ENCODE measurements at regions not wholly inside any gene's neighbourhood (a gene's known extent, or its start where the extent isn't known, plus 50 kb on each side); places are given as distances from the start of the nearest gene placed in this dataset.

DNA sequence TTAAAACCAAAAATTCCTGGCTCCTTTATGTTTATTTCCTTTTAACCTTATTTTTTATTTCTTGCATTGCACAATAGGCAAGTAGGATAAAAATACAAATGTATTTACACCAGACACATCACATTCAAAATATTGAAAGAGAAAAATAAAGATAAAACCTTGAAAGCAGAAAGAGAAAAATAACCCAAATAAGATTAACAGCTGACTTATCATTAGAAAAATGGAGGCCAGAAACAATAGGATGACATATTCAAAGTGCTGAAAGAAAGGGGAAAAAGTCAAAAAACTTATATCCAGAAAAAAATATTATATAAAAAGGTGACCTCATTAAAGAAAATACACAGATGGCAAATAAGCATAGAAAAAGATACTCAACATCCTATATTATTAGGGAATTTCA, 459.4 kb downstream of the NUF2 start:
- TF ChIP-seq, protein P1, sequence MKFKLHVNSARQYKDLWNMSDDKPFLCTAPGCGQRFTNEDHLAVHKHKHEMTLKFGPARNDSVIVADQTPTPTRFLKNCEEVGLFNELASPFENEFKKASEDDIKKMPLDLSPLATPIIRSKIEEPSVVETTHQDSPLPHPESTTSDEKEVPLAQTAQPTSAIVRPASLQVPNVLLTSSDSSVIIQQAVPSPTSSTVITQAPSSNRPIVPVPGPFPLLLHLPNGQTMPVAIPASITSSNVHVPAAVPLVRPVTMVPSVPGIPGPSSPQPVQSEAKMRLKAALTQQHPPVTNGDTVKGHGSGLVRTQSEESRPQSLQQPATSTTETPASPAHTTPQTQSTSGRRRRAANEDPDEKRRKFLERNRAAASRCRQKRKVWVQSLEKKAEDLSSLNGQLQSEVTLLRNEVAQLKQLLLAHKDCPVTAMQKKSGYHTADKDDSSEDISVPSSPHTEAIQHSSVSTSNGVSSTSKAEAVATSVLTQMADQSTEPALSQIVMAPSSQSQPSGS (tag by site-specific recombination; IDR thresholded peaks at IDR 0.05; ENCODE audit: low read depth): peak; percentile 33; the same call in 1 of the 2 replicates
- TF ChIP-seq ZNF521 (tag by site-specific recombination; IDR thresholded peaks at IDR 0.05): no peak
- no peak for TF ChIP-seq ZBTB8A (tag by site-specific recombination; IDR thresholded peaks at IDR 0.05)
- TF ChIP-seq, protein P2, sequence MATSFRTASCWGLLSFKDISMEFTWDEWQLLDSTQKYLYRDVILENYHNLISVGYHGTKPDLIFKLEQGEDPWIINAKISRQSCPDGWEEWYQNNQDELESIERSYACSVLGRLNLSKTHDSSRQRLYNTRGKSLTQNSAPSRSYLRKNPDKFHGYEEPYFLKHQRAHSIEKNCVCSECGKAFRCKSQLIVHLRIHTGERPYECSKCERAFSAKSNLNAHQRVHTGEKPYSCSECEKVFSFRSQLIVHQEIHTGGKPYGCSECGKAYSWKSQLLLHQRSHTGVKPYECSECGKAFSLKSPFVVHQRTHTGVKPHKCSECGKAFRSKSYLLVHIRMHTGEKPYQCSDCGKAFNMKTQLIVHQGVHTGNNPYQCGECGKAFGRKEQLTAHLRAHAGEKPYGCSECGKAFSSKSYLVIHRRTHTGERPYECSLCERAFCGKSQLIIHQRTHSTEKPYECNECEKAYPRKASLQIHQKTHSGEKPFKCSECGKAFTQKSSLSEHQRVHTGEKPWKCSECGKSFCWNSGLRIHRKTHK (tag by site-specific recombination; IDR thresholded peaks at IDR 0.05): no peak
- TF ChIP-seq SCRT1 (tag by site-specific recombination; IDR thresholded peaks at IDR 0.05; ENCODE audit: borderline replicate concordance): no peak
- TF ChIP-seq ZNF558 (tag by site-specific recombination; IDR thresholded peaks at IDR 0.05): no peak
- no peak for TF ChIP-seq FEZF1 (tag by site-specific recombination; IDR thresholded peaks at IDR 0.05)
- TF ChIP-seq ZBTB1 (tag by site-specific recombination; IDR thresholded peaks at IDR 0.05): no peak
- no peak overlapping the region for H3K4me3 ChIP-seq (ENCODE audit: low read depth, low read length)
- H3K27ac ChIP-seq (ENCODE audit: extremely low read depth, low read depth, low read length): no peak overlapping the region
- H3K4me1 ChIP-seq (ENCODE audit: control insufficient read depth, insufficient read depth, low read length): no peaks in the 10 kb centered on the region
- ChIA-PET POLR2A (no interaction called here), CTCF (no interaction called here)
- H3K9me3 ChIP-seq (ENCODE audit: control insufficient read depth, insufficient read depth, low read depth, low read length): no peaks in the 10 kb centered on the region
- H3K36me3 ChIP-seq (ENCODE audit: control insufficient read depth in 2 of 2, insufficient read depth in 1 of 2, low read length in 2 of 2): no peaks in the 10 kb centered on the region

DNA sequence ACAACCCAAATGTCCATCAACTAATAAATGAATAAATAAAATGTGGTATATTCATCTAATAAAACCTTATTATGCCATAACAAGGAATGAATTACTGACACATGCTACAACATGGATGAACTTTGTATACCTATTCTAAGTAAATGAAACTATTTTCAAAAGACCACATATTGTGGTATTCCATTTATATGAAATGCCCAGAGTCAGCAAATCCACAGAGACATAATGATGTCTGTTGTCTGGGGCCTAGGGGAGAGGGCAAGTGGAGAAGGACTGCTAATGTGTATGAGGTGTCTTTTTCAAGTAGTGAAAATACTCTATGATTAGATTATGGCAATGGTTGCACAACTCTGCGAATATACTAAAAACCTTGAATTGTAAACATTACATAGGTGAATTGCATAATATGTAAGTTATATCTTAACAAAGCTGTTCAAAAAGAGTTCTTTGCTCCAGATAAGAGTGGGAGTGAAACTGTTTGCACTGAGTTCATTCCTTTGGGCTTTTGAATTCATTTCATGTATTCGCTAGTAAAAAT, 464.2 kb downstream of the NUF2 start:
- Histone ChIP-seq H3K9me3 (ENCODE audit: control insufficient read depth, insufficient read depth, low read depth, low read length) (no peaks in the 10 kb centered on the region), H3K4me3 (ENCODE audit: low read depth, low read length) (no peak overlapping the region), H3K36me3 (ENCODE audit: control insufficient read depth in 2 of 2, insufficient read depth in 1 of 2, low read length in 2 of 2) (no peaks in the 10 kb centered on the region), H3K27ac (ENCODE audit: extremely low read depth, low read depth, low read length) (no peak overlapping the region), H3K4me1 (ENCODE audit: control insufficient read depth, insufficient read depth, low read length) (no peaks in the 10 kb centered on the region)
- TF ChIP-seq, protein P2 (tag by site-specific recombination; IDR thresholded peaks at IDR 0.05): no peak
- TF ChIP-seq, protein P3, sequence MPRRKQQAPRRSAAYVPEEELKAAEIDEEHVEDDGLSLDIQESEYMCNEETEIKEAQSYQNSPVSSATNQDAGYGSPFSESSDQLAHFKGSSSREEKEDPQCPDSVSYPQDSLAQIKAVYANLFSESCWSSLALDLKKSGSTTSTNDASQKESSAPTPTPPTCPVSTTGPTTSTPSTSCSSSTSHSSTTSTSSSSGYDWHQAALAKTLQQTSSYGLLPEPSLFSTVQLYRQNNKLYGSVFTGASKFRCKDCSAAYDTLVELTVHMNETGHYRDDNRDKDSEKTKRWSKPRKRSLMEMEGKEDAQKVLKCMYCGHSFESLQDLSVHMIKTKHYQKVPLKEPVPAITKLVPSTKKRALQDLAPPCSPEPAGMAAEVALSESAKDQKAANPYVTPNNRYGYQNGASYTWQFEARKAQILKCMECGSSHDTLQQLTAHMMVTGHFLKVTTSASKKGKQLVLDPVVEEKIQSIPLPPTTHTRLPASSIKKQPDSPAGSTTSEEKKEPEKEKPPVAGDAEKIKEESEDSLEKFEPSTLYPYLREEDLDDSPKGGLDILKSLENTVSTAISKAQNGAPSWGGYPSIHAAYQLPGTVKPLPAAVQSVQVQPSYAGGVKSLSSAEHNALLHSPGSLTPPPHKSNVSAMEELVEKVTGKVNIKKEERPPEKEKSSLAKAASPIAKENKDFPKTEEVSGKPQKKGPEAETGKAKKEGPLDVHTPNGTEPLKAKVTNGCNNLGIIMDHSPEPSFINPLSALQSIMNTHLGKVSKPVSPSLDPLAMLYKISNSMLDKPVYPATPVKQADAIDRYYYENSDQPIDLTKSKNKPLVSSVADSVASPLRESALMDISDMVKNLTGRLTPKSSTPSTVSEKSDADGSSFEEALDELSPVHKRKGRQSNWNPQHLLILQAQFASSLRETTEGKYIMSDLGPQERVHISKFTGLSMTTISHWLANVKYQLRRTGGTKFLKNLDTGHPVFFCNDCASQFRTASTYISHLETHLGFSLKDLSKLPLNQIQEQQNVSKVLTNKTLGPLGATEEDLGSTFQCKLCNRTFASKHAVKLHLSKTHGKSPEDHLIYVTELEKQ (tag by site-specific recombination; IDR thresholded peaks at IDR 0.05; ENCODE audit: borderline replicate concordance): no peak
- TF ChIP-seq GFI1B (tag by site-specific recombination; IDR thresholded peaks at IDR 0.05) (no peak), ZNF157 (tag by site-specific recombination; IDR thresholded peaks at IDR 0.05) (no peak), ZNF248 (tag by site-specific recombination; IDR thresholded peaks at IDR 0.05) (no peak), ZNF785 (tag by site-specific recombination; IDR thresholded peaks at IDR 0.05) (no peak), ZBTB17 (tag by site-specific recombination; IDR thresholded peaks at IDR 0.05) (no peak), PRDM1 (tag by site-specific recombination; IDR thresholded peaks at IDR 0.05) (no peak), ZNF624 (tag by site-specific recombination; IDR thresholded peaks at IDR 0.05) (no peak), MEIS1 (CRISPR knock-in tag; IDR thresholded peaks at IDR 0.05; ENCODE audit: borderline replicate concordance) (no peak), ZNF302 (tag by site-specific recombination; IDR thresholded peaks at IDR 0.05; ENCODE audit: low read depth) (no peak), ZNF202 (tag by site-specific recombination; IDR thresholded peaks at IDR 0.05; ENCODE audit: borderline replicate concordance) (no peak), ZNF311 (tag by site-specific recombination; IDR thresholded peaks at IDR 0.05; ENCODE audit: borderline replicate concordance) (no peak)
- TF ChIP-seq, protein P4, sequence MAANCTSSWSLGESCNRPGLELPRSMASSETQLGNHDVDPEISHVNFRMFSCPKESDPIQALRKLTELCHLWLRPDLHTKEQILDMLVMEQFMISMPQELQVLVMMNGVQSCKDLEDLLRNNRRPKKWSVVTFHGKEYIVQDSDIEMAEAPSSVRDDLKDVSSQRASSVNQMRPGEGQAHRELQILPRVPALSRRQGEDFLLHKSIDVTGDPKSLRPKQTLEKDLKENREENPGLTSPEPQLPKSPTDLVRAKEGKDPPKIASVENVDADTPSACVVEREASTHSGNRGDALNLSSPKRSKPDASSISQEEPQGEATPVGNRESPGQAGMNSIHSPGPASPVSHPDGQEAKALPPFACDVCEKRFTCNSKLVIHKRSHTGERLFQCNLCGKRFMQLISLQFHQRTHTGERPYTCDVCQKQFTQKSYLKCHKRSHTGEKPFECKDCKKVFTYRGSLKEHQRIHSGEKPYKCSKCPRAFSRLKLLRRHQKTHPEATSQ (tag by site-specific recombination; IDR thresholded peaks at IDR 0.05): no peak
- TF ChIP-seq, protein P5, sequence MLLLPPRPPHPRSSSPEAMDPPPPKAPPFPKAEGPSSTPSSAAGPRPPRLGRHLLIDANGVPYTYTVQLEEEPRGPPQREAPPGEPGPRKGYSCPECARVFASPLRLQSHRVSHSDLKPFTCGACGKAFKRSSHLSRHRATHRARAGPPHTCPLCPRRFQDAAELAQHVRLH (tag by site-specific recombination; IDR thresholded peaks at IDR 0.05): no peak
- ChIA-PET POLR2A (no interaction called here), CTCF (no interaction called here)

All from HEK293 (cell line).